Fibroblast of lung (primary cell): ENCODE measurements at regions not wholly inside any gene's neighbourhood (a gene's known extent, or its start where the extent isn't known, plus 50 kb on each side); places are given as distances from the start of the nearest gene placed in this dataset.

Source experiments
- EZH2 ChIP-seq: IDR thresholded peaks from 2 replicates; pipeline ENCODE4 v1.5.1; 2012; ENCODE audit warnings: low read length, control low read depth, mild to moderate bottlenecking; ENCODE audit errors: missing control alignments
- TF ChIP-seq, protein P1 (sequence below), 2 donors: IDR thresholded peaks in 1 of 2; conservative IDR thresholded peaks in 1 of 2; 1 replicate in 1 of 2; 2 replicates in 1 of 2; pipeline ENCODE4 v1.5.1; 2011 to 2012; ENCODE audit warnings: low read length in 2 of 2, control low read depth in 1 of 2, inconsistent platforms in 1 of 2, low read depth in 1 of 2, mild to moderate bottlenecking in 1 of 2

DNA sequence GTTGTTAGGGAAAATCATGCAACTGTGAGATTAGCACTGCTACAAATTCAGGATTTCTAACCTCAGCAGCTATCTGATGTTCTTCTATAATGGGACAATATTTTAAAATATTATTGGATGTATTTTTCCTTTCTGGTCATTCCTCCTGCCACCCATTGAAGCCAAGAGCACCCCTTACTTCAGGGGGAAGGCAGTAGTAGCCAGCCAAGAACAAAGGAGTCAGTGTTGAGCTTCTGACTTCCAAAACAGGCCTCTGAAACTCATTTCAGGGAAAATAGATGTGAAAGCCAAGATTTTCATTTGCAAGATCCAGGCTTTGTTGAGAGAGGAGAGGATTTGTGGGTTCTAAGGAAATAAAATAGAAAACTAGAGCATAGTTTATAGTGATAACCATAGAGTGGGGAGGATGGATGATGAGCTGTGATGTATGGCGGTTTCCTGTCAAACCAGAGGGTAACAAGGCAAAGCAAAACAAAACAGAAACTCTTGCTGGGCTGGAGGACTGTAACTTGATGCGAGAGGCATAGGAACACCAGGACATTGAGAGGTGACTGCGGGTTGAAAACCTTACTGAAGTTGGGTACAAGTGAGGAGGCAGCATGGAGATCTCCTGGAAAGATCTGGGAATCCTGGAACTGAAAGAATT lies 173.7 kb upstream of the LEF1 start:
- TF ChIP-seq, protein P1, sequence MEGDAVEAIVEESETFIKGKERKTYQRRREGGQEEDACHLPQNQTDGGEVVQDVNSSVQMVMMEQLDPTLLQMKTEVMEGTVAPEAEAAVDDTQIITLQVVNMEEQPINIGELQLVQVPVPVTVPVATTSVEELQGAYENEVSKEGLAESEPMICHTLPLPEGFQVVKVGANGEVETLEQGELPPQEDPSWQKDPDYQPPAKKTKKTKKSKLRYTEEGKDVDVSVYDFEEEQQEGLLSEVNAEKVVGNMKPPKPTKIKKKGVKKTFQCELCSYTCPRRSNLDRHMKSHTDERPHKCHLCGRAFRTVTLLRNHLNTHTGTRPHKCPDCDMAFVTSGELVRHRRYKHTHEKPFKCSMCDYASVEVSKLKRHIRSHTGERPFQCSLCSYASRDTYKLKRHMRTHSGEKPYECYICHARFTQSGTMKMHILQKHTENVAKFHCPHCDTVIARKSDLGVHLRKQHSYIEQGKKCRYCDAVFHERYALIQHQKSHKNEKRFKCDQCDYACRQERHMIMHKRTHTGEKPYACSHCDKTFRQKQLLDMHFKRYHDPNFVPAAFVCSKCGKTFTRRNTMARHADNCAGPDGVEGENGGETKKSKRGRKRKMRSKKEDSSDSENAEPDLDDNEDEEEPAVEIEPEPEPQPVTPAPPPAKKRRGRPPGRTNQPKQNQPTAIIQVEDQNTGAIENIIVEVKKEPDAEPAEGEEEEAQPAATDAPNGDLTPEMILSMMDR (conservative IDR thresholded peaks at IDR 0.05 in 1 of 2, IDR thresholded peaks at IDR 0.05 in 1 of 2; ENCODE audit: low read depth in 1 of 2, low read length in 2 of 2), result no peak
- TF ChIP-seq EZH2, result no peak
